GM21529 (cell line): ENCODE measurements at regions not wholly inside any gene's neighbourhood (a gene's known extent, or its start where the extent isn't known, plus 50 kb on each side); places are given as distances from the start of the nearest gene placed in this dataset.

Experiments
- ATAC-seq: cut with Tn5 transposase; IDR thresholded peaks from one replicate; pipeline ENCODE4 v1.9.1; 2021; ENCODE audit not compliant: unreplicated experiment

GRCh38 chr2:136222862-136223261, 104.9 kb upstream of the CXCR4 start:
- ATAC-seq: no peak

GRCh38 chr2:136221026-136221425, 103.1 kb upstream of the CXCR4 start:
- ATAC-seq: no peak

- ATAC-seq: no peak
These were observed 102.0 kb upstream of the CXCR4 start for GRCh38 chr2:136219963-136220362.

GRCh38 chr2:136219341-136219740, 101.4 kb upstream of the CXCR4 start:
- no peak for ATAC-seq

- ATAC-seq: no peak
These were observed 100.0 kb upstream of the CXCR4 start for GRCh38 chr2:136217996-136218395.

- no peak for ATAC-seq
These were observed 98.0 kb upstream of the CXCR4 start for GRCh38 chr2:136215908-136216472.

- no peak for ATAC-seq
These were observed 97.5 kb upstream of the CXCR4 start for GRCh38 chr2:136215449-136215848.

GRCh38 chr2:136214307-136215200, 96.6 kb upstream of the CXCR4 start:
- no peak for ATAC-seq

- no peak for ATAC-seq
These were observed 95.9 kb upstream of the CXCR4 start for GRCh38 chr2:136213836-136214235.

- peak; percentile 79 for ATAC-seq
These were observed 94.8 kb upstream of the CXCR4 start for GRCh38 chr2:136212426-136213378.

- ATAC-seq: no peak
These were observed 93.8 kb upstream of the CXCR4 start for GRCh38 chr2:136211701-136212100.

- ATAC-seq: no peak
These were observed 92.9 kb upstream of the CXCR4 start for GRCh38 chr2:136210822-136211221.

GRCh38 chr2:136210455-136210805, 92.5 kb upstream of the CXCR4 start:
- ATAC-seq: no peak

- ATAC-seq: no peak
These were observed 91.9 kb upstream of the CXCR4 start for GRCh38 chr2:136209561-136210454.

- no peak for ATAC-seq
These were observed 90.9 kb upstream of the CXCR4 start for GRCh38 chr2:136208682-136209420.

- ATAC-seq: peak; percentile 9
These were observed 89.7 kb upstream of the CXCR4 start for GRCh38 chr2:136207665-136208064.

- peak; percentile 53 for ATAC-seq
These were observed 89.2 kb upstream of the CXCR4 start for GRCh38 chr2:136207030-136207623.

- peak; percentile 93 for ATAC-seq
These were observed 88.7 kb upstream of the CXCR4 start for GRCh38 chr2:136206613-136207012.

- ATAC-seq: no peak
These were observed 87.7 kb upstream of the CXCR4 start for GRCh38 chr2:136205615-136206014.
